ENCODE measurements at regions not wholly inside any gene's neighbourhood (a gene's known extent, or its start where the extent isn't known, plus 50 kb on each side); places are given as distances from the start of the nearest gene placed in this dataset.

DNA sequence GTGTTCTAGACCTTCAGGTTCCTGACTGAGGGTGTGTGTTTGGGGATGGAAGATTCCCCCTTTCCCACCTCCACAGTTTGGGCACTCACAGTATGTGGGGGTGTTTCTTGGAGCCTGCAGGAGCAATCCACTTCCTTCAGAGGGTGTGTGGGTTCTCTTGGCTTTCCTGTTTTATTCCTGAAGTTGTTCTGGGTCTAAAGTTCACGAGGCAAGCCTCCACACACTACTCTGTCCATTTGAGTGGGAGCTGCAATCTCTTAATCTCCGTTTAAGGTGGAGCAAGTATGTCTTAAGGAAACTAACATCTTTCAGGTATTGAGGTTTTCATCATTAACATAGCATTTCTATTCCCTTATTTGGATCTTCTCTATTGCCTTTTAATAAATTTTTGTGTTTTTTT, 141.8 kb downstream of the TENT5C start (continued):
- TF ChIP-seq, protein P1, sequence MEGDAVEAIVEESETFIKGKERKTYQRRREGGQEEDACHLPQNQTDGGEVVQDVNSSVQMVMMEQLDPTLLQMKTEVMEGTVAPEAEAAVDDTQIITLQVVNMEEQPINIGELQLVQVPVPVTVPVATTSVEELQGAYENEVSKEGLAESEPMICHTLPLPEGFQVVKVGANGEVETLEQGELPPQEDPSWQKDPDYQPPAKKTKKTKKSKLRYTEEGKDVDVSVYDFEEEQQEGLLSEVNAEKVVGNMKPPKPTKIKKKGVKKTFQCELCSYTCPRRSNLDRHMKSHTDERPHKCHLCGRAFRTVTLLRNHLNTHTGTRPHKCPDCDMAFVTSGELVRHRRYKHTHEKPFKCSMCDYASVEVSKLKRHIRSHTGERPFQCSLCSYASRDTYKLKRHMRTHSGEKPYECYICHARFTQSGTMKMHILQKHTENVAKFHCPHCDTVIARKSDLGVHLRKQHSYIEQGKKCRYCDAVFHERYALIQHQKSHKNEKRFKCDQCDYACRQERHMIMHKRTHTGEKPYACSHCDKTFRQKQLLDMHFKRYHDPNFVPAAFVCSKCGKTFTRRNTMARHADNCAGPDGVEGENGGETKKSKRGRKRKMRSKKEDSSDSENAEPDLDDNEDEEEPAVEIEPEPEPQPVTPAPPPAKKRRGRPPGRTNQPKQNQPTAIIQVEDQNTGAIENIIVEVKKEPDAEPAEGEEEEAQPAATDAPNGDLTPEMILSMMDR (conservative IDR thresholded peaks at IDR 0.05; ENCODE audit: low read depth in 2 of 2), result no peak
- no peak for TF ChIP-seq NANOG (IDR thresholded peaks at IDR 0.05; ENCODE audit: borderline replicate concordance)

- no peak for TF ChIP-seq ETS1 (IDR thresholded peaks at IDR 0.05)
- TF ChIP-seq ZNF114 (CRISPR knock-in tag; IDR thresholded peaks at IDR 0.05), result no peak
- no peak for TF ChIP-seq POLR2AphosphoS5 (IDR thresholded peaks at IDR 0.05; ENCODE audit: low read depth)
- TF ChIP-seq, protein P1 (conservative IDR thresholded peaks at IDR 0.05; ENCODE audit: low read depth in 2 of 2), result no peak
- no peak for TF ChIP-seq NANOG (IDR thresholded peaks at IDR 0.05; ENCODE audit: borderline replicate concordance)
- no peak overlapping the region for H3K27ac ChIP-seq (ENCODE audit: low read depth)
- H3K36me3 ChIP-seq (ENCODE audit: insufficient read depth), result no peaks in the 10 kb centered on the region
- H3K27ac Mint-ChIP-seq, result no peak overlapping the region
- 0 out of 2 replicates have a peak, but pooled peaks cover 3% of the 10 kb centered on the region for H3K9me2 ChIP-seq (ENCODE audit: insufficient read depth)
- DNase-seq (ENCODE audit: low spot score) (no peak), ATAC-seq (no peak)
- no peaks in the 10 kb centered on the region for H4K20me1 ChIP-seq (replicated peaks; ENCODE audit: insufficient read depth)
- H3K4me3 ChIP-seq, result no peak overlapping the region
- H3K4me1 ChIP-seq (ENCODE audit: insufficient read depth), result no peaks in the 10 kb centered on the region
- H3F3A ChIP-seq (replicated peaks; ENCODE audit: low read depth), result no peaks in the 10 kb centered on the region
- no peaks in the 10 kb centered on the region for H3K27me3 ChIP-seq (ENCODE audit: insufficient read depth)
- peaks cover 3% of the 10 kb centered on the region for H3K27me3 Mint-ChIP-seq (ENCODE audit: insufficient read depth, low read depth, poor library complexity)
- no peak overlapping the region for H3K4me2 ChIP-seq
- H3K9me3 Mint-ChIP-seq, result peaks cover 10% of the 10 kb centered on the region
- no peaks in the 10 kb centered on the region for H3K79me2 ChIP-seq (replicated peaks; ENCODE audit: insufficient read depth)
- no peak overlapping the region for H3K4me3 Mint-ChIP-seq
- peaks cover 7% of the 10 kb centered on the region; the same call in 2 of the 3 replicates for H3K4me1 Mint-ChIP-seq
- no peak overlapping the region for H2AFZ ChIP-seq
- H3K36me3 Mint-ChIP-seq (ENCODE audit: low read depth), result peaks cover 3% of the 10 kb centered on the region; the same call in 1 of the 3 replicates
Observed at GRCh38 chr1:117751321-117751720, 145.5 kb downstream of the TENT5C start.

- H3K4me1 ChIP-seq (ENCODE audit: insufficient read depth), result 0 out of 2 replicates have a peak, but pooled peaks cover 2% of the 10 kb centered on the region
- no peak overlapping the region for H2AFZ ChIP-seq
- H3F3A ChIP-seq (replicated peaks; ENCODE audit: low read depth), result no peaks in the 10 kb centered on the region
- H3K9me3 Mint-ChIP-seq, result peaks cover 1% of the 10 kb centered on the region
- H3K4me3 Mint-ChIP-seq, result no peak overlapping the region
- DNase-seq (ENCODE audit: low spot score) (no peak), ATAC-seq (no peak)
- H4K20me1 ChIP-seq (replicated peaks; ENCODE audit: insufficient read depth), result no peaks in the 10 kb centered on the region
- H3K4me3 ChIP-seq, result no peak overlapping the region
- no peak overlapping the region for H3K27ac Mint-ChIP-seq
- H3K36me3 Mint-ChIP-seq (ENCODE audit: low read depth), result peaks cover 3% of the 10 kb centered on the region; the same call in 1 of the 3 replicates
- no peaks in the 10 kb centered on the region for H3K79me2 ChIP-seq (replicated peaks; ENCODE audit: insufficient read depth)
- H3K4me2 ChIP-seq, result no peak overlapping the region
- H3K27me3 Mint-ChIP-seq (ENCODE audit: insufficient read depth, low read depth, poor library complexity), result peaks cover 5% of the 10 kb centered on the region
- peaks cover 12% of the 10 kb centered on the region for H3K4me1 Mint-ChIP-seq
- H3K36me3 ChIP-seq (ENCODE audit: insufficient read depth), result no peaks in the 10 kb centered on the region
- H3K27me3 ChIP-seq (ENCODE audit: insufficient read depth), result no peaks in the 10 kb centered on the region
- no peaks in the 10 kb centered on the region; the same call in 1 of the 2 replicates for H3K9me2 ChIP-seq (ENCODE audit: insufficient read depth)
- H3K27ac ChIP-seq (ENCODE audit: low read depth), result no peak overlapping the region
- TF ChIP-seq CREB1 (CRISPR knock-in tag; IDR thresholded peaks at IDR 0.05; ENCODE audit: low read depth) (no peak), ZNF114 (CRISPR knock-in tag; IDR thresholded peaks at IDR 0.05) (no peak), EZH2phosphoT487 (IDR thresholded peaks at IDR 0.05; ENCODE audit: unreplicated experiment) (no peak), POLR2AphosphoS5 (IDR thresholded peaks at IDR 0.05; ENCODE audit: low read depth) (no peak)
- TF ChIP-seq, protein P2, sequence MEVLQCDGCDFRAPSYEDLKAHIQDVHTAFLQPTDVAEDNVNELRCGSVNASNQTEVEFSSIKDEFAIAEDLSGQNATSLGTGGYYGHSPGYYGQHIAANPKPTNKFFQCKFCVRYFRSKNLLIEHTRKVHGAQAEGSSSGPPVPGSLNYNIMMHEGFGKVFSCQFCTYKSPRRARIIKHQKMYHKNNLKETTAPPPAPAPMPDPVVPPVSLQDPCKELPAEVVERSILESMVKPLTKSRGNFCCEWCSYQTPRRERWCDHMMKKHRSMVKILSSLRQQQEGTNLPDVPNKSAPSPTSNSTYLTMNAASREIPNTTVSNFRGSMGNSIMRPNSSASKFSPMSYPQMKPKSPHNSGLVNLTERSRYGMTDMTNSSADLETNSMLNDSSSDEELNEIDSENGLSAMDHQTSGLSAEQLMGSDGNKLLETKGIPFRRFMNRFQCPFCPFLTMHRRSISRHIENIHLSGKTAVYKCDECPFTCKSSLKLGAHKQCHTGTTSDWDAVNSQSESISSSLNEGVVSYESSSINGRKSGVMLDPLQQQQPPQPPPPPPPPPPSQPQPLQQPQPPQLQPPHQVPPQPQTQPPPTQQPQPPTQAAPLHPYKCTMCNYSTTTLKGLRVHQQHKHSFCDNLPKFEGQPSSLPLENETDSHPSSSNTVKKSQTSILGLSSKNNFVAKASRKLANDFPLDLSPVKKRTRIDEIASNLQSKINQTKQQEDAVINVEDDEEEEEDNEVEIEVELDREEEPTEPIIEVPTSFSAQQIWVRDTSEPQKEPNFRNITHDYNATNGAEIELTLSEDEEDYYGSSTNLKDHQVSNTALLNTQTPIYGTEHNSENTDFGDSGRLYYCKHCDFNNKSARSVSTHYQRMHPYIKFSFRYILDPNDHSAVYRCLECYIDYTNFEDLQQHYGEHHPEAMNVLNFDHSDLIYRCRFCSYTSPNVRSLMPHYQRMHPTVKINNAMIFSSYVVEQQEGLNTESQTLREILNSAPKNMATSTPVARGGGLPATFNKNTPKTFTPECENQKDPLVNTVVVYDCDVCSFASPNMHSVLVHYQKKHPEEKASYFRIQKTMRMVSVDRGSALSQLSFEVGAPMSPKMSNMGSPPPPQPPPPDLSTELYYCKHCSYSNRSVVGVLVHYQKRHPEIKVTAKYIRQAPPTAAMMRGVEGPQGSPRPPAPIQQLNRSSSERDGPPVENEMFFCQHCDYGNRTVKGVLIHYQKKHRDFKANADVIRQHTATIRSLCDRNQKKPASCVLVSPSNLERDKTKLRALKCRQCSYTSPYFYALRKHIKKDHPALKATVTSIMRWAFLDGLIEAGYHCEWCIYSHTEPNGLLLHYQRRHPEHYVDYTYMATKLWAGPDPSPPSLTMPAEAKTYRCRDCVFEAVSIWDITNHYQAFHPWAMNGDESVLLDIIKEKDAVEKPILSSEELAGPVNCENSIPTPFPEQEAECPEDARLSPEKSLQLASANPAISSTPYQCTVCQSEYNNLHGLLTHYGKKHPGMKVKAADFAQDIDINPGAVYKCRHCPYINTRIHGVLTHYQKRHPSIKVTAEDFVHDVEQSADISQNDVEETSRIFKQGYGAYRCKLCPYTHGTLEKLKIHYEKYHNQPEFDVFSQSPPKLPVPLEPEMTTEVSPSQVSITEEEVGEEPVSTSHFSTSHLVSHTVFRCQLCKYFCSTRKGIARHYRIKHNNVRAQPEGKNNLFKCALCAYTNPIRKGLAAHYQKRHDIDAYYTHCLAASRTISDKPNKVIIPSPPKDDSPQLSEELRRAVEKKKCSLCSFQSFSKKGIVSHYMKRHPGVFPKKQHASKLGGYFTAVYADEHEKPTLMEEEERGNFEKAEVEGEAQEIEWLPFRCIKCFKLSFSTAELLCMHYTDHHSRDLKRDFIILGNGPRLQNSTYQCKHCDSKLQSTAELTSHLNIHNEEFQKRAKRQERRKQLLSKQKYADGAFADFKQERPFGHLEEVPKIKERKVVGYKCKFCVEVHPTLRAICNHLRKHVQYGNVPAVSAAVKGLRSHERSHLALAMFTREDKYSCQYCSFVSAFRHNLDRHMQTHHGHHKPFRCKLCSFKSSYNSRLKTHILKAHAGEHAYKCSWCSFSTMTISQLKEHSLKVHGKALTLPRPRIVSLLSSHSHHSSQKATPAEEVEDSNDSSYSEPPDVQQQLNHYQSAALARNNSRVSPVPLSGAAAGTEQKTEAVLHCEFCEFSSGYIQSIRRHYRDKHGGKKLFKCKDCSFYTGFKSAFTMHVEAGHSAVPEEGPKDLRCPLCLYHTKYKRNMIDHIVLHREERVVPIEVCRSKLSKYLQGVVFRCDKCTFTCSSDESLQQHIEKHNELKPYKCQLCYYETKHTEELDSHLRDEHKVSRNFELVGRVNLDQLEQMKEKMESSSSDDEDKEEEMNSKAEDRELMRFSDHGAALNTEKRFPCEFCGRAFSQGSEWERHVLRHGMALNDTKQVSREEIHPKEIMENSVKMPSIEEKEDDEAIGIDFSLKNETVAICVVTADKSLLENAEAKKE (CRISPR knock-in tag; IDR thresholded peaks at IDR 0.05), result no peak
Observed at GRCh38 chr1:117752661-117753060, 146.8 kb downstream of the TENT5C start.

All from GM23338 (cell line).